ENCODE measurements at regions not wholly inside any gene's neighbourhood (a gene's known extent, or its start where the extent isn't known, plus 50 kb on each side); places are given as distances from the start of the nearest gene placed in this dataset.
"Not testable (repeated sequence)": the region's sequence is repeated elsewhere in the genome, so short reads cannot be mapped to it uniquely, and the experiment has no call there.

DNA sequence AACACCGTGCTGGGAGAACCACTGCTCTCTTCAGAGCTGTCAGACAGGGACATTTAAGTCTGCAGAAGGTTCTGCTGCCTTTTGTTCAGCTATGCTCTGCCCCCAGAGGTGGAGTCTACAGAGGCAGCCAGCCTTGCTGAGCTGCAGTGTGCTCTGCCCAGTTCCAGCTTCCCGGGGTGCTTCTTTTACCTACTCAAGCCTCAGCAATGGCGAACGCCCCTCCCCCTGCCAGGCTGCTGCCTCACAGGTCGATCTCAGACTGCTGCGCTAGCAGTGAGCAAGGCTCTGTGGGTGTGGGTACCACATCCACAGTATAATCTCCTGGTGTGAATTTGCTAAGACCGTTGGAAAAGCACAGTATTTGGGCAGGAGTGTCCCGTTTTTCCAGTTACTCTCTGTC is 133.1 kb upstream of the PHYHIPL start:
- DNase-seq (ENCODE audit: low spot score): not testable (repeated sequence)

- no peak for DNase-seq (ENCODE audit: low spot score)
These were observed 129.3 kb upstream of the PHYHIPL start for GRCh38 chr10:59047180-59047579.

GRCh38 chr10:59047957-59048618 is 128.4 kb upstream of the PHYHIPL start:
- DNase-seq (ENCODE audit: low spot score): no peak

DNA sequence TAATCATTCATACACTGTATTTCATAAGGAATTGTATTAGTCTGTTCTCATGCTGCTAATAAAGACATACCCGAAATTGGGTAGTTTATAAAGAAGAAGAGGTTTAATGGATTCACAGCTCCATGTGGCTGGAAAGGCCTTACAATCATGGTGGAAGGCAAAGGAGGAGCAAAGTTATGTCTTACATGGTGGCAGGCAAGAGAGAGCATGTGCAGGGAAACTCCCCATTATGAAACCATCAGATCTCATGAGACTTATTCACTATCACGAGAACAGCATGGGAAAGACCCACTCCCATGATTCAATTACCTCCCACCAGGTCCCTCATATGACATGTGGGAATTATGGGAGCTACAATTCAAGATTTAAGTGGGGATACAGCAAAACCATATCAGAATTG is 122.9 kb upstream of the PHYHIPL start:
- not testable (repeated sequence) for DNase-seq (ENCODE audit: low spot score)

DNA sequence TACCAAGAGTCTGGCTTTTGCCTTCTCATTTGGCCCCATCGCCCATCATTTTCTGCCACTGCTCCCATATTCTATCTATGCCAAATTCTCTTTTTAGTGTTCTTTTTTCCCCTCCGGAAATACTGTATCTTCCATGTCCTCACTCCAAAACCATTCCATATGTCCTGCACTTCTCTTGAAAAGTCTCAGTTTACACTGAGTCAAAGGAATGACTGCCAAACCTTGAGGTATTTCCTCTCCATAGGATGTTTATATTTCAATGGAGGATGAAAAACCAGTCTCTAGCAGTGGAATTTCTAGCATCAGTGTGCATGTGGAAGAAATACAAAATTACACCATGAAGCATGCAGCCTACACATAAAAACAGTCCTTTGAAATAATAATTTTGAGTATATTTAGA is 121.4 kb upstream of the PHYHIPL start:
- DNase-seq (ENCODE audit: low spot score): no peak

GRCh38 chr10:59057345-59057744 is 119.1 kb upstream of the PHYHIPL start:
- DNase-seq (ENCODE audit: low spot score): no peak

DNA sequence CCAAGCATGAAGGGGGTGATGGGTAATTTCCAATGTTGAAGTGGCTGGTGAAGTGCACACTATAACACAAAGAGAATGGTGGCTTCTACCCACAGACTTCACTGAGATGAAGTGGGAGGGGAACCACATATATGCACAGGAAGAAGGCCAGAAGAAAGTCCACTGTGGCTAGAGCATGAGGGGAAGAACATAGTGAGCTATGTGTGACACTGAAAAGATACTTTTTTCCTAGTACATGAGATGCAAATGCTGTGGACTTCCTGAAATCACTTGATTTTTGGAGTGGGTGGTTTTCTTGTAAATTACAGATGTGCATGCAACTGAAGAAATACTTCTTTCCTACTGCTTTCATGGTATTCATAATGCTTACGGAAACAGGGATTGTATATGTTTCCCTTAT is 115.6 kb upstream of the PHYHIPL start:
- DNase-seq (ENCODE audit: low spot score): no peak

- no peak for DNase-seq (ENCODE audit: low spot score)
These were observed 113.0 kb upstream of the PHYHIPL start for GRCh38 chr10:59063491-59063890.

DNA sequence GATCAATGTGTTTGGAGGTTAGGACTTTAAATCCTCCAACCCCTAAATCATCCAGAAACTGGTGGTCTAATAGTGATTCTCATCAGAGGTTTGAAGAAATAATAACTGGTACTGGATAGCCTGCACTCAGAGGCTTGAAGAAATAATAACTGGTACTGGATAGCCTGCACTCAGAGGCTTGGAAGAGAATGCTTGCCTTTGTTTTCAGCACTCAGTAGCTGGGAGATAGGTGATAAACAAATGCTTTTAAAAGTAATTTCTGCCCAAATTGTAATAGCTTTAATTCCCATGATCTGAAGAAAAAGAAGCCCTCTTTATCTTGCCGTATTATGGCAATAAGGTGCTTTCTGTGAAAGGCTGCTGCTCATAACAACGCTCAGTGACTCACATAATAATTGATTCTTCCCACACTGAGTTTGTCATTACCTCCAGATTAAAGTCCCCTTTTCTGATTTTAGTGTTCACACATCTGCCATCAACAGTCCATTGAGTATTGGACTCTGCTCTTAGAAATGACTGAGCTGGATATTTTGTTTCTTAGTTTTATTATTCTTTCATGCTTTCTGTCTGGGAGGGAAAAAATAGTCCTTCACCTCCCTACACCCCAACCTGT is 112.3 kb upstream of the PHYHIPL start:
- no peak for DNase-seq (ENCODE audit: low spot score)

- DNase-seq (ENCODE audit: low spot score): no peak
These were observed 111.5 kb upstream of the PHYHIPL start for GRCh38 chr10:59064759-59065539.

DNA sequence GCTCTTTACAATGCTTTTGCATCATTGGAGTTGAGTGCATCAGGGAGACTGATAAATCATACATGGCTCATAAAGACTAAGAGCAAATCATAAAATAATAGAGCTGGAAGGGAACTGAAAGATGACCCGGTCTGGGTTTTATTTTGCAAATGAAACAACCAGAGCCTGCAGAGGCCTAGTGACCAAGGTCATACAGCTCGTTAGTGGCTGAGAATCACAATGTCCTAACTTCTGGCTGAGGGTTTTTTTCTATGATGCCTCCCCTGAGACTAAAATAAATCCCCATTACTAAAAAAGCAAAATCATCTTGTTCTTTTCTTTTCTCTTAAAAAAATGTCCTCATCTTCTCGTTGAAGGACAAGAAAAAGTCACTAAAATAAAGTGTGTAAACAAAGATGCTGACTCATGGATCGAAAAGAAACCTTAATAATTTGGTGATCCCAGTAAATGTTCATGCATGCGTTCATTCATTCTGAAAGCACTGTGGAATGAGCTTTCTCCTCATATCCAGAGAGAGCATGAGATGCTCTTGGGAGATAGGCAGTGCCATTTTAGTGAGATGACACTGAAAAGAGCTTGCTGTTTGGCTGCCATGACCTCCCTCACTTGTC is 107.8 kb upstream of the PHYHIPL start:
- no peak for DNase-seq (ENCODE audit: low spot score)

- no peak for DNase-seq (ENCODE audit: low spot score)
These were observed 104.4 kb upstream of the PHYHIPL start for GRCh38 chr10:59072038-59072437.

GRCh38 chr10:59073456-59074053 is 102.9 kb upstream of the PHYHIPL start:
- DNase-seq (ENCODE audit: low spot score): no peak

DNA sequence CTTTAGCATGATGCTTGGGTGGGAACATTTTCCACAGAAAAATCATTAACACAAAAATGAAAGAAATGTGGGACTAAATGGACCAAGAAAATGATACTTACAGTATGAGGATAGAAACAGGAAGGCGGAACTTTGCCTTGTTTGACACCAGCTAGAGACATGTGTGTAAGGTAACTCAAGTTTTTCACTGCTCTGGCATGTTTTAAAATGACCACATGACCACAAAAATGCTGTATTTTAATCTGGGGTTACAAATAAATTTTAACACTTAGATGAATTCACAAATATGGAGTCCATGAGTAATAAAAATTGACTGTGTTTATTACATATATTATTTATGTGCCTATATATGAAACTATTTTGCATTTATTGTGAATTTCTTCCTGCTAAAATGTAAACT is 100.9 kb upstream of the PHYHIPL start:
- no peak for DNase-seq (ENCODE audit: low spot score)

GRCh38 chr10:59077855-59078254 is 98.6 kb upstream of the PHYHIPL start:
- DNase-seq (ENCODE audit: low spot score): no peak

DNA sequence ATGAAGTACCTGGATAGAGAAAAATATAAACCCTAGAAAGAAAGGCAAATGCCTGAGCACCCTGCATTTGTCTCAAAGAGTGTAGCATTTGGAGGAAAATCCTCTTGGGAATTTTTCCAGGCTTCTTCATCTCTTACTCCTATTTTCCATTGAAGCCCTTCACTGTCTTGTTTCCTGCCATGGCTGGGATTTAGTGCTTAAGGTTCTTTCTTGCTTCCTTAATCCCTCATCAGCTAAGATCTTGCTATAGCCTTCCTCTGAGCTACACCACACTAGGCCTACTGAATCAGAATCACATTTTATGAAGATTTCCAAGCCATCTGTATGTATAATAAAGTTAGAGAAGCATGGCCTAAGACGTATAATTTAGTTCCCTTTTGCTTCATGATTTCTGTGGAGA is 97.5 kb upstream of the PHYHIPL start:
- no peak for DNase-seq (ENCODE audit: low spot score)

GRCh38 chr10:59079386-59080226 is 96.8 kb upstream of the PHYHIPL start:
- DNase-seq (ENCODE audit: low spot score): peak; percentile 67

DNA sequence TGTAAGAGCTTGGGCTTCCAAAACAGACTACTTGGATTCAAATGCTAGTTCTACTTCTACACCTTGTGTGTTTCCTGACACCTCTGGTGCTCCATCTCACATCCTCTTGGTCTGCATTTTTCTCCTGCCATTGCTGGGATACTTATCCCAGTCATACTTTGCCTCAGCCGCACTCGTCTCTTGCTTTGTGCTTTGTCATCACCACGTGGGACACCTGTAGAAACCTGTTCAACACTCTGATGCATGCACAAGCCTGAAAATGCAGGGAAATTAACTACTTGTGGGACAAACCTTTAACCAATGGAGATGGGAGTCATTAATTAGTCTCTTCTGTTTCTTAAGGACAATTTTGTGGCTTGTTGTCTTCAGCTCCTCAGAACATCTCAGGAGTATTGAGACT is 94.2 kb upstream of the PHYHIPL start:
- no peak for DNase-seq (ENCODE audit: low spot score)

DNA sequence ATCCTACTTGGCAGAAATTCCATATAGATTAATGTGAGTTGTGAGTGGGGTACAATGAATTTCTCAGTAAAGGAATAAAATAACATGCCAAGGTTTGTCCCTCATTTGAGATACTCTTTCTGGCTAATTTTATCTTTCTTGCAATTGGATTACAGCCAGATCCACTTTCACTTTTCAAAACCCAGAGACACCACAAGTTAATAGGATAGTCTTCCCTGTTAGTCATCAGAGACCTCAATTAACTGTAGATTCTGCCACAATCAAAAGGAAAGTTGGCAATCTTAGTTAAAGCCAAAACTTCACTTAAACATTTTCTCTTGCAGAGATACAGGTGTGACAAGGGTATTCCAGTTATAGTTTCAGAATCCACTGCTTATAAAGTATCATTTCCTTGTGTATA is 91.4 kb upstream of the PHYHIPL start:
- DNase-seq (ENCODE audit: low spot score): no peak

DNA sequence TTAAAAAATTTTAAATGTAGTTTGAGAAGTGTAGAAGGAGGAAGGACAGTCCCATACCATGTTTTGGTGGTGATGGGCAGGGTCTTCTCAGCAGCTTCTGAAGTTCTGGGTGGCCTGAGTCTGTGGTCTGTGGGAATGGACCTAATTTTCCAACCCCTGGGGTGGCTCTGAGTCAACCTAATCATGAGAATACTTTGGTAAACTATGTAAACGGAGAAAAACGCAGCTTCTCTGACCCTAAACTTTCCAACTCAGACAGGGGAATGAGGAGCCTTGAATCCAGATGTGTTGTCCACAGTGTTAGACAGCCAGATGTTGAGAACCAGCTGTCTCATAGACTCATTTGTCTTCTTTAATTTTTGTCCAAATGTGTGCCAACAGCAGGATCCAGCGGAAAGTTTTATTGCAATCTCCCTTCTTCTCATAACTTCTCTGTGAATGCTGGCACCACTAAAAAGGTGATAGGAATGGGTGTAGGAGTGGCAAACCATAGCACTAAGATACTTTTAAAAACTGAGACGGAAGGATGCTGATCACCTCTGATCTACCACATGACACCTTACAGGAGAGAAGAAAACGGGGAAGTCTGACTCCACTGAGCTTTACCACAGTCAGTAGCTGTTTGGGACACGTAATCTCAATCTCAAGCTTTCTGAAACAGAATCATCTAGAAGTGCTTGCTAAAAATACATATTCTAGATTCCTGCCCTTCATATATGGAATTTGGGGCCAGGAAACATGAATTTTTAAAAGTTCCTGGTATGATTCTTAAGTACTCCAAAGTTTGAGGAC is 90.5 kb upstream of the PHYHIPL start:
- no peak for DNase-seq (ENCODE audit: low spot score)

DNA sequence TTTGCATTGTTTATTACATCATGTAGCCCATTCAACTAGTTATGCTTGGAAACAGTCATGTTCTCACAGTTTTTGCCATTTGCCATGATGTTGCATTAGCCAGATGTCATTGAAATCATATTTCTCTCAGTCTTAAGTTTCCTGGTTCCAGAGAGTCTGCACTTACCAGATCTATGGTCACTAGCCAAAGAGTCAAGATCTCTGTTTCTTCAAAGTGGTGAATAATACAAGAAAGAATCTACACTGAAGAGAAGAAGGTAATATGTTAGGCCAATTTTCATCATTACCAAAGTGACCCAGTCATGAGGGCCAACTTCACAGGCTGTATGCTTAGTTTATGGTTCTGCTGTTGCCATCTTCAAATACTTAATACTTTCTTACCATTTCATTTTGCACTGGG is 89.0 kb upstream of the PHYHIPL start:
- peak; percentile 6 for DNase-seq (ENCODE audit: low spot score)

All from AG08395 (cell line).